AG09319 (cell line): ENCODE measurements at regions not wholly inside any gene's neighbourhood (a gene's known extent, or its start where the extent isn't known, plus 50 kb on each side); places are given as distances from the start of the nearest gene placed in this dataset.

Experiments
- DNase-seq: peaks from one replicate; pipeline ENCODE4 v3.0.0-alpha.2; 2010; ENCODE audit warnings: low read depth; ENCODE audit errors: extremely low read depth
- TF ChIP-seq, protein P1 (sequence below): IDR thresholded peaks from 2 replicates; pipeline ENCODE4 v1.5.1; 2011; ENCODE audit warnings: low read depth, mild to moderate bottlenecking, inconsistent platforms, low read length, moderate library complexity

DNA sequence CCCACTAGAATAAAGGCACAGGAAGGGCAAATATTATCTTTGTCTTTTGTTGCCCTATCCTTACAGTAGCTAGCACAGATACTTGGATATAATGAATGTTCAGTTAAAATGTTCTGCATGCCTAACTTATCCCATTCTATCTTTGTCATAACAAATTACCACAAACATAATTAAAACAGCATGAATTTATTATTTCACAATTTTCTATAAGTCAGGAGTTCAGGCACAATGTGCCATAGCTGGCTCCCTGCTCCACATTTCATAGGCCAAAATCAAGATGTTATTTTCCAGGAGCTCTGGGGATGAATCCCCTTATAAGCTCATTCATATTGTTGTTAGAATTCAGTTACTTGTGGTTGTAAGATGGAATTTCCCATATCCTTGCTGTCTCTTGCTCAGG is 975.5 kb downstream of the IGSF11 start:
- DNase-seq = no peak
- TF ChIP-seq, protein P1, sequence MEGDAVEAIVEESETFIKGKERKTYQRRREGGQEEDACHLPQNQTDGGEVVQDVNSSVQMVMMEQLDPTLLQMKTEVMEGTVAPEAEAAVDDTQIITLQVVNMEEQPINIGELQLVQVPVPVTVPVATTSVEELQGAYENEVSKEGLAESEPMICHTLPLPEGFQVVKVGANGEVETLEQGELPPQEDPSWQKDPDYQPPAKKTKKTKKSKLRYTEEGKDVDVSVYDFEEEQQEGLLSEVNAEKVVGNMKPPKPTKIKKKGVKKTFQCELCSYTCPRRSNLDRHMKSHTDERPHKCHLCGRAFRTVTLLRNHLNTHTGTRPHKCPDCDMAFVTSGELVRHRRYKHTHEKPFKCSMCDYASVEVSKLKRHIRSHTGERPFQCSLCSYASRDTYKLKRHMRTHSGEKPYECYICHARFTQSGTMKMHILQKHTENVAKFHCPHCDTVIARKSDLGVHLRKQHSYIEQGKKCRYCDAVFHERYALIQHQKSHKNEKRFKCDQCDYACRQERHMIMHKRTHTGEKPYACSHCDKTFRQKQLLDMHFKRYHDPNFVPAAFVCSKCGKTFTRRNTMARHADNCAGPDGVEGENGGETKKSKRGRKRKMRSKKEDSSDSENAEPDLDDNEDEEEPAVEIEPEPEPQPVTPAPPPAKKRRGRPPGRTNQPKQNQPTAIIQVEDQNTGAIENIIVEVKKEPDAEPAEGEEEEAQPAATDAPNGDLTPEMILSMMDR = no peak

DNA sequence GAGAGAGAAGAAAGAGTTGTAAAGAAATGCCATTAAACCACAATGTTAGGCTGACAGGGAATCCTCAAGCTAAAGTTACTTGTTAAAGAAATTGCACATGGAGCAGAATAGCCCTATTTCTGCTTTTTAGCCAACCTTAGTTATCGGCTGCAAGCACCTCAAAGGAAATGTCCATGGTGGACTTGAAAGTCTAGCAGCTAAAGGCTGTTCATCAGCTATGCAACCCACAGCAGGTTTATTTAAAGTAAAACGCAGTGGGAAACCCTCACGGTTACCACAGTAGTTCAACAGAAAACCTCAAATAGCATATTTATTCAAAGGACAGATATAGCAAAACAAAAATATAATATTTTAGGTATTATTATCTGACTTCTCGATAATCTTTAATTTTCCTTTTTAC is 967.2 kb downstream of the IGSF11 start:
- TF ChIP-seq, protein P1 = no peak
- no peak for DNase-seq

DNA sequence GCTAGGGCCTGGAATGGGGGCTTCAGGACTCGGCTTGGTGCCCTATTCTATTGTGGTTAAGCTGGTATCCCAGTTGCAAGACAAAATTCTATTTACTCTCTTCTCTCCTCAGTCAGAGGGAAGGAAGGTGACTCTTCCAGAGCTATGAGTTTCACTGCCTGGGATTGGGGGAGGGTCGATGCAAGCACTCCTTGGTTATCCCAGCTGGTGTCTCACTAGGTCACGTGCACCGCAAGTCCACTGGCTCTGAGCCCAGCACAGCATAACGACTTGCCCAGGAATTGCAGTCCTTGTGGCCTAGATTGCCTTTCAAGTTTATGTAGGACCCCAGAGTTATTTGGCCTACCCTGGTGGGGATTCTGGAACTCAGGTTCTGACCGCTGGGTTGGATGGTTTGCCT is 958.8 kb downstream of the IGSF11 start:
- TF ChIP-seq, protein P1 = no peak
- no peak for DNase-seq

DNA sequence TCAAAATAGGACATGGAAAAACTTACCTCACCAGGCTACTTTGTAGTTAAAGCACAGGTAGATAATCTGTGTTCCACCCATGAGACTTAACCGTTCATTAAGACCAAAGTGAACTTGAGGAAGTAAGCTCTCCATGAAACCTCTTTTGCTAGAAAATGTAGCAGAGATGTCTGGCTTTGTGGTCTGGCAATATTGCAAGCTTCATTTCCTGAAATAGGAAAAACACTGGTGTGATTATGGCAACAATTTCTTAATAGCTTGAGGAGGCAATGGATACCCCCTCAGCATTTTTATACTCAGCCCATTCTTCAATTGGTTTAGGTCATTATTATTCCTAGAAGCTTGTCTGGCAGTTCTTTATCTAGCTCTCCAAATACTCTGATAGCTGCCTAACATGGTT is 957.3 kb downstream of the IGSF11 start:
- DNase-seq = no peak
- TF ChIP-seq, protein P1 = no peak

DNA sequence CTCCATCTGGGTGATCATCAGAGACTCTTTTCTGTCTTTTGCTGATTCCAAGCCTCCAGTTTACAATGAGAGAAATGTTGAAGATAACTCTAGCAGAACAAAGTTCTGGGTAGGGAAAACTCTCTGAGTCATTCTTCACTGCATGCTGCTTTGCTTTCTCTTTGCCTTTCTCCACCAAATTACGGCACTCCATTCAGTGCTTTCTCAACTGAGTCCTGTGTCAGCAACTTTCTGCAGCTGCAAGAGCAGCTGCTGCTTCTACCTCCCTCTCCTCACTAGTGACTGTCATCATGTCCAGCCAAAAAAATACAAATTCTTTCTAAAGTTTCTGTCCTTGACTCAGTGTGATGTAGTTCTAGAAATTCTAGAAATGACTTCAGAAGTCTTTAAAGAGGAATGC is 953.8 kb downstream of the IGSF11 start:
- TF ChIP-seq, protein P1 = no peak
- no peak for DNase-seq

DNA sequence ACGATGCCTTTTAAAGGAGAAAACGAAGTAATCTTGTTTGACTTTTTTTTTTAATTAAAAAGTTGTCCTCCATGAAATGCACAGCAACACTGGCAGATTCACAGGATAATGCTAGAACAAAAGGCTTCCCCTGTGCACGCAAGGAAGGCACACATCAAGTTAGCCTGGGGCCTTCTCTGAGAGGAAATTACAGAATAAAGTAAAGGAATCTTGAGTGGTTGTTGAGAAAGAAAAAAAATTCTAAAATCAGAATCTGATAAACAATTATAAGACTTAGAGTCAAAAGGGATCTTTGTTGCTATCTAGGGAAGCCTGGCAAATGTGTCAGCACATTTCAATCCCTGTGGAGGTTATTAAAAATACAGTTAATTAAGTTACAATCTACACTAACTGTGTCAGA is 946.0 kb downstream of the IGSF11 start:
- DNase-seq = no peak
- TF ChIP-seq, protein P1 = no peak

DNA sequence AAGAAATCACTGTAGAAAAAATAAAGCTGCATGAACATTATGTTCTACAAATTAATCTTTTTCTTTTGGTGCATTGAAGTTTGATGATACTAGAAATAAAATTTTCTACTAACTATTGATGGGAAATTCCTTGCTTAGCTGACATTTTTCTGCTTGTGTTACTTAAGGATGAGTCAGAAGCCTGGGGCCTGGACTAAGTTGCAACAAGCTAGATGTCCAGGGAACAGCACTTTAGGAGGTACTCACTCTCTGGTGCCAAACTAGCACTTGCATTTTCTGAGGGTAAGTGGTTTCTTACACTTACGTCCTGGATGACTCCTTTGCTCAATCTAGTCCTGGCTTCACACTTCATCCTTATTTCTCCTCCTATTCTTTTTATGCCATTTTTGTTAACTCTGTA is 945.1 kb downstream of the IGSF11 start:
- DNase-seq = no peak
- TF ChIP-seq, protein P1 = no peak
